Neural progenitor cell (in vitro differentiated cells): ENCODE measurements at regions not wholly inside any gene's neighbourhood (a gene's known extent, or its start where the extent isn't known, plus 50 kb on each side); places are given as distances from the start of the nearest gene placed in this dataset.
A peak's percentile ranks its signal among the peaks of the same experiment; 100 is the strongest.

ENCODE experiments used
- DNase-seq: peaks from one replicate; pipeline ENCODE4 v3.0.0-alpha.2; 2016; ENCODE audit warnings: low spot score
- H2AFZ ChIP-seq: fragments of 200-600 bp; sonication (generic); replicated peaks from 2 replicates; pipeline ENCODE4 v1.6.1; 2016; ENCODE audit warnings: antibody characterized with exemption
- H3F3A ChIP-seq: fragments of 200-600 bp; sonication (generic); 2 replicates; pipeline ENCODE4 v1.6.1; 2016; ENCODE audit warnings: antibody characterized with exemption, low read depth
- H3K27ac ChIP-seq: fragments of 200-600 bp; sonication (generic); 2 replicates; pipeline ENCODE4 v1.5.1; 2016; ENCODE audit warnings: mild to moderate bottlenecking
- H3K27me3 ChIP-seq: fragments of 200-600 bp; sonication (generic); 2 replicates; pipeline ENCODE4 v1.6.1; 2016; ENCODE audit warnings: mild to moderate bottlenecking, moderate library complexity
- H3K36me3 ChIP-seq: fragments of 200-600 bp; sonication (generic); 2 replicates; pipeline ENCODE4 v1.5.1; 2016
- H3K4me1 ChIP-seq: fragments of 200-600 bp; sonication (generic); 2 replicates; pipeline ENCODE4 v1.6.1; 2016; ENCODE audit warnings: mixed run types
- H3K4me2 ChIP-seq: fragments of 200-600 bp; sonication (generic); 2 replicates; pipeline ENCODE4 v1.6.1; 2016
- H3K4me3 ChIP-seq: fragments of 200-600 bp; sonication (generic); 2 replicates; pipeline ENCODE4 v1.5.1; 2016
- H3K79me2 ChIP-seq: fragments of 200-600 bp; sonication (generic); 2 replicates; pipeline ENCODE4 v1.6.1; 2016; ENCODE audit warnings: low read depth
- H3K9ac ChIP-seq: fragments of 200-600 bp; sonication (generic); 2 replicates; pipeline ENCODE4 v1.6.1; 2016
- H3K9me3 ChIP-seq: fragments of 200-600 bp; sonication (generic); 2 replicates; pipeline ENCODE4 v1.5.1; 2016; ENCODE audit warnings: low read depth
- H4K20me1 ChIP-seq: fragments of 200-600 bp; sonication (generic); 2 replicates; pipeline ENCODE4 v1.6.1; 2016; ENCODE audit warnings: low read depth
- H3K27ac Mint-ChIP-seq: 3 replicates; pipeline ENCODE4 v1.8.0; 2021; ENCODE audit warnings: mixed read lengths
- H3K27me3 Mint-ChIP-seq: 2 replicates; pipeline ENCODE4 v1.8.0; 2022; ENCODE audit warnings: low read depth, mild to moderate bottlenecking, inconsistent platforms, moderate library complexity, mixed read lengths; ENCODE audit not compliant: insufficient read depth
- H3K36me3 Mint-ChIP-seq: 3 replicates; pipeline ENCODE4 v1.8.0; 2021; ENCODE audit warnings: mixed read lengths
- H3K4me1 Mint-ChIP-seq: 3 replicates; pipeline ENCODE4 v1.8.0; 2021; ENCODE audit warnings: mixed read lengths
- H3K4me3 Mint-ChIP-seq: 3 replicates; pipeline ENCODE4 v1.8.0; 2021; ENCODE audit warnings: mild to moderate bottlenecking, moderate library complexity, mixed read lengths
- H3K9me3 Mint-ChIP-seq: 3 replicates; pipeline ENCODE4 v1.8.0; 2020; ENCODE audit warnings: mixed read lengths
- CTCF ChIP-seq: fragments of 200-600 bp; sonication (generic); IDR thresholded peaks from 2 replicates; pipeline ENCODE4 v1.5.1; 2017; ENCODE audit warnings: antibody characterized with exemption, mild to moderate bottlenecking
- EZH2 ChIP-seq: fragments of 200-600 bp; sonication (generic); IDR thresholded peaks from 2 replicates; pipeline ENCODE4 v1.6.1; 2017; ENCODE audit warnings: antibody characterized with exemption, mild to moderate bottlenecking, moderate library complexity
- EZH2phosphoT487 ChIP-seq: fragments of 200-600 bp; sonication (generic); IDR thresholded peaks from 2 replicates; pipeline ENCODE4 v1.6.1; 2017; ENCODE audit warnings: antibody characterized with exemption

- H3K27ac ChIP-seq = no peak overlapping the region
- no peak overlapping the region for H3K9ac ChIP-seq
- DNase-seq = no peak
- H3K4me2 ChIP-seq = no peak overlapping the region
- H3K27me3 Mint-ChIP-seq = peaks cover 9% of the 10 kb centered on the region
- H3K36me3 Mint-ChIP-seq = no peaks in the 10 kb centered on the region
- H3K4me3 Mint-ChIP-seq = no peak overlapping the region
- H3K4me1 ChIP-seq = no peaks in the 10 kb centered on the region
- no peaks in the 10 kb centered on the region for H4K20me1 ChIP-seq
- no peaks in the 10 kb centered on the region for H3F3A ChIP-seq
- H3K27me3 ChIP-seq = no peaks in the 10 kb centered on the region
- no peaks in the 10 kb centered on the region for H3K9me3 Mint-ChIP-seq
- no peaks in the 10 kb centered on the region for H3K79me2 ChIP-seq
- H3K9me3 ChIP-seq = no peaks in the 10 kb centered on the region
- H3K27ac Mint-ChIP-seq = peak overlapping the region; percentile 67
- no peak overlapping the region for H3K4me3 ChIP-seq
- no peaks in the 10 kb centered on the region for H3K36me3 ChIP-seq
- H2AFZ ChIP-seq = no peak overlapping the region
- H3K4me1 Mint-ChIP-seq = no peaks in the 10 kb centered on the region
- TF ChIP-seq EZH2 (no peak), EZH2phosphoT487 (no peak), CTCF (no peak)
Observed at GRCh38 chr6:169838346-169839028, 87.1 kb downstream of the ERMARD start.

DNA sequence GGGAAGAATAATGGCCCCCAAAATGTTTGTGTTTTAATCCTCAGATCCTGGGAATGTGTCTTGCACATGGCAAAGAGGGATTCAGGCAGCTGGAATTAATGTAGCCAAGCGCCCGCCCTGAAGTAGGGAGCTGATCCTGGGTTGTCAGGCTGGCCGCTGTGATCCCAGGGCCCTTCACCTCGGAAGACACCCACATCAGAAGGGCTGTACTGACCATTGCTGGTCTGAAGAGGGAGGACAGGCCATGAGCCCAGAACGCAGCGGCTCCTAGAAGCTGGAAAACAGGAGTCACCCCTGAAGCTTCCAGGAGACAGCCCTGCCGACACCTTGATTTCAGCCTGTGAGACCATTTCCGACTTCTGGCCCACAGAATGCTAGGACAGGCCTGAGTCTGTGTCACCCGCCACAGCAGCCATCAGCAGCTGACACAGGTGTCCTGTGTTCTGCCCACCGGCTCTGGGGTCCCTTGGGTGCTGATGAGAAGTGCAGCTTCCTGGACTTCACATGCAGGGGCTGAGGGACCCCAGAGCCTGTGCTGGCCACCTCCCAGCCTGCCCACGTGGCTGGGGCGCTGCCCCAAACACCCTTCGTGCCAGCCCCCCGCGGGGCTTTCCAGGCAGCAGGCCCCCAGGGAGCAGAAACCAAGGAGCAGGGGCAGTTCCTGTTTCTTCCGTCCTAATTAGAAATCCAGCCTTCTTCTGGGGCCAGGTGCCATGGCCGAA lies 86.3 kb downstream of the ERMARD start:
- Mint-ChIP-seq H3K4me1 (peaks cover 4% of the 10 kb centered on the region), H3K27ac (no peak overlapping the region), H3K27me3 (peaks cover 14% of the 10 kb centered on the region), H3K36me3 (no peaks in the 10 kb centered on the region), H3K4me3 (no peak overlapping the region), H3K9me3 (no peaks in the 10 kb centered on the region)
- Histone ChIP-seq H3K4me1 (no peaks in the 10 kb centered on the region), H3K4me3 (no peak overlapping the region), H4K20me1 (no peaks in the 10 kb centered on the region), H3F3A (no peaks in the 10 kb centered on the region), H3K79me2 (no peaks in the 10 kb centered on the region), H3K4me2 (no peak overlapping the region), H3K36me3 (no peaks in the 10 kb centered on the region), H3K9me3 (no peaks in the 10 kb centered on the region), H3K27me3 (no peaks in the 10 kb centered on the region), H3K27ac (no peak overlapping the region), H3K9ac (no peak overlapping the region), H2AFZ (no peak overlapping the region)
- TF ChIP-seq EZH2 (no peak), CTCF (no peak), EZH2phosphoT487 (no peak)
- DNase-seq = no peak

- H3K4me1 Mint-ChIP-seq = peaks cover 19% of the 10 kb centered on the region
- H3K36me3 Mint-ChIP-seq = no peaks in the 10 kb centered on the region
- Histone ChIP-seq H3K4me2 (no peak overlapping the region), H3K4me1 (no peaks in the 10 kb centered on the region), H3K27ac (no peak overlapping the region), H3K9ac (no peak overlapping the region), H3K79me2 (no peaks in the 10 kb centered on the region), H2AFZ (no peak overlapping the region), H3F3A (no peaks in the 10 kb centered on the region), H3K36me3 (no peaks in the 10 kb centered on the region), H4K20me1 (no peaks in the 10 kb centered on the region), H3K27me3 (peaks cover 14% of the 10 kb centered on the region), H3K9me3 (no peaks in the 10 kb centered on the region), H3K4me3 (no peak overlapping the region)
- no peak for TF ChIP-seq EZH2
- no peak for TF ChIP-seq CTCF
- TF ChIP-seq EZH2phosphoT487 = no peak
- DNase-seq = no peak
- peaks cover 4% of the 10 kb centered on the region for H3K9me3 Mint-ChIP-seq
- peaks cover 23% of the 10 kb centered on the region for H3K27me3 Mint-ChIP-seq
- H3K4me3 Mint-ChIP-seq = no peak overlapping the region
- H3K27ac Mint-ChIP-seq = no peak overlapping the region
Observed at GRCh38 chr6:169833258-169833794, 81.9 kb downstream of the ERMARD start.
